Lower leg skin (tissue), 3 donors: ENCODE measurements at regions not wholly inside any gene's neighbourhood (a gene's known extent, or its start where the extent isn't known, plus 50 kb on each side); places are given as distances from the start of the nearest gene placed in this dataset.

ENCODE experiments used
- POLR2A ChIP-seq, 2 donors: fragments of 450-650 bp; IDR thresholded peaks; one replicate each; pipeline ENCODE4 v1.6.1; 2016 to 2017; ENCODE audit warnings: antibody characterized with exemption in 2 of 2, mild to moderate bottlenecking in 1 of 2, moderate library complexity in 1 of 2
- TF ChIP-seq, protein P1 (sequence below), 3 donors: fragments of 450-650 bp; IDR thresholded peaks; one replicate each; pipeline ENCODE4 v1.5.1; 2016; ENCODE audit warnings: antibody characterized with exemption in 3 of 3, mild to moderate bottlenecking in 3 of 3, moderate library complexity in 2 of 3

- TF ChIP-seq, protein P1, sequence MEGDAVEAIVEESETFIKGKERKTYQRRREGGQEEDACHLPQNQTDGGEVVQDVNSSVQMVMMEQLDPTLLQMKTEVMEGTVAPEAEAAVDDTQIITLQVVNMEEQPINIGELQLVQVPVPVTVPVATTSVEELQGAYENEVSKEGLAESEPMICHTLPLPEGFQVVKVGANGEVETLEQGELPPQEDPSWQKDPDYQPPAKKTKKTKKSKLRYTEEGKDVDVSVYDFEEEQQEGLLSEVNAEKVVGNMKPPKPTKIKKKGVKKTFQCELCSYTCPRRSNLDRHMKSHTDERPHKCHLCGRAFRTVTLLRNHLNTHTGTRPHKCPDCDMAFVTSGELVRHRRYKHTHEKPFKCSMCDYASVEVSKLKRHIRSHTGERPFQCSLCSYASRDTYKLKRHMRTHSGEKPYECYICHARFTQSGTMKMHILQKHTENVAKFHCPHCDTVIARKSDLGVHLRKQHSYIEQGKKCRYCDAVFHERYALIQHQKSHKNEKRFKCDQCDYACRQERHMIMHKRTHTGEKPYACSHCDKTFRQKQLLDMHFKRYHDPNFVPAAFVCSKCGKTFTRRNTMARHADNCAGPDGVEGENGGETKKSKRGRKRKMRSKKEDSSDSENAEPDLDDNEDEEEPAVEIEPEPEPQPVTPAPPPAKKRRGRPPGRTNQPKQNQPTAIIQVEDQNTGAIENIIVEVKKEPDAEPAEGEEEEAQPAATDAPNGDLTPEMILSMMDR (IDR thresholded peaks at IDR 0.05): no peak
- TF ChIP-seq POLR2A (IDR thresholded peaks at IDR 0.05): no peak
Observed at GRCh38 chr3:72139316-72139715, 354.4 kb upstream of the PROK2 start.
